Smooth muscle cell of the brain vasculature (primary cell): ENCODE measurements at regions not wholly inside any gene's neighbourhood (a gene's known extent, or its start where the extent isn't known, plus 50 kb on each side); places are given as distances from the start of the nearest gene placed in this dataset.

Experiments
- DNase-seq: peaks from one replicate; pipeline ENCODE4 v3.0.0-alpha.2; 2012; ENCODE audit warnings: low read depth, low spot score

- DNase-seq, result no peak
Observed at GRCh38 chr13:30126903-30127428, 180.4 kb downstream of the KATNAL1 start.

- DNase-seq, result peak; percentile 73
Observed at GRCh38 chr13:30125422-30126073, 181.8 kb downstream of the KATNAL1 start.

- DNase-seq, result no peak
Observed at GRCh38 chr13:30124131-30124768, 183.1 kb downstream of the KATNAL1 start.

GRCh38 chr13:30123575-30123974 lies 183.8 kb downstream of the KATNAL1 start:
- no peak for DNase-seq

GRCh38 chr13:30121666-30122065 lies 185.7 kb downstream of the KATNAL1 start:
- no peak for DNase-seq

DNA sequence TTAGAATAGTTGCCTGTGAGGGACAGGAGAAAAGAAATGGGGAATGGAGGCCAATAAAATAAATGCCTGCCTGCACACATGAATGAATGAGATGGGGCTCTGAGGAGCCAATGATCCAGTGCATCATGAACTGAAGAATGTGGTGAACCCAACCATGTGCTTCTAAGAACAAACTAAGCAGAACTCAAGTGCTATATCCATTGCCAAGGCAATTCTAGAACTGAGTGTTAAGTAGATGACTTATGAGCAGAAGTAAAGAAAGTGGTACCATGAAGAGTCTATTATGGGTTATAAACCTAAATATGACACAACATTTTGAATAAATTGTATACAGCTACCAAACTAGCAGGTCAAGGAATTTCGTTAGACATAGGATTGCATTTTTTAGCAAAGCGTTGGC lies 186.1 kb downstream of the KATNAL1 start:
- no peak for DNase-seq

DNA sequence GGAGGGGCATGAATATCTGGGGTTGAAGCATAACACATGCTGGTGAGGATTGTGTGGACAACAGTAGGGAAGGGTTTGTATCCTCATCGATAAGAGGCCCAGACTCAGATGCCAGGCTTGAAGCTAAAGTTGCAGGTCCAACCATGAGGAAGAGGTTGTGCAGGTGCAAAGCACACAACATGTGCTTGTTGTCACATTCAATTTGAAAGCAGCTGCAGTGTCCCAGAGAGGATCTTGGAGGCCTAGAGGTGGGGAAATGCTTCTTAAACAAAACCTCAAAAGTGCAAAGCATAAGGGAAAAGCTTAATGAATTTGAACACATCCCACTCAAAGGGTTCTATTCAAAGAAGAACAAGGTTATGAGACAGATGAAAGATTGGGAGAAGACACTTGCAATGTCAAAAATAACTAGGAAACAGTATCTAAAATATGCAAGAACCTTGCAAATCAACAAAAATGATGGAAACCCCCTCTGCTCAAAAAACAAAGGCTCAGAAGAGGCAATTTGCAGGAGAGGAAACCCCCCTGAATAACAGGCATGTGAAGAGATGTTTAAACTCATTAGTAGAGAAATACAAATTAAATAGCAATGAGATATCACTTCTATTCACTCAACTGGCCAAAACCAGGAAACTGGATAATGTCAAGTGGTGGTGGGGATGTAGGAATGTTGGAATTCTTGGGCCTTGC lies 187.1 kb downstream of the KATNAL1 start:
- DNase-seq, result no peak

DNA sequence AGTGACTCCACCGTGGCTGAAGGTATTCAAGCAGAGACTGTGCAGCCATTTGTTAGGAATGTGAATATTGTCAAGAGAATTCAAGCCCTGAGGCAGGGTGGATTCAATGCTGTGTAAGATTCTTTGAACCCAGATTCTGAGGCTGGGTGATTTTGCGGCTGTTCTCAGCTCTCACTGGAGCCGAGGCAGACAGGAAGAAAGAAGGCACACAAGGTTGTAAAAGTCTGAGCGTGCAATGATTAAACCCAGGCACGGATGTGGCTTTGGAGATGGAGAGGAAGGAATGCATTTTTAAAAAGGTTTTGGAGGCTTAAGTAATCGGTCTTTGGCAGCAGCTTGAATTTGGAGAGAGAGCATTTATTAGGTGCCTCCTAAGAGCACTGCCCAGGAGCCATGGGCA lies 187.9 kb downstream of the KATNAL1 start:
- DNase-seq, result no peak

DNA sequence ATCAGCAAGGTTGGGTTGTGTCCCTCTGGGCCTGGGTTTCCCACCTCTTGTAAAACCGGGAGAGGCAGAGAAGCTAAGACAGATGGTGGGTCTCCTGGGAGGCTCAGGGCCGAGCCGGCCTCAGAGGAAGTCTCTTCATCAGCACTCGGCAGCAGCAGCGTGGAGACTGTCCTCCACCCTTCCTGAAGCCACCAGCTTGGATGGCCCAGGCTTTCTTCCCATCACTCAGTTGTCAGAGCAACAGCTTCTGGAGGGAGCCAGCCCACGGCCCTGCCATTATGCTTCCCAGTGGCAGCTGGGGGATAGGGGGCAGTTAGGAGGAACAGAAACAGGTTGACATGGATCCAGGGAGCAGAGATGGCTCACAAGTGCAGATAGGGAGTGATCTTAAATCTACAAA lies 191.0 kb downstream of the KATNAL1 start:
- DNase-seq, result no peak

DNA sequence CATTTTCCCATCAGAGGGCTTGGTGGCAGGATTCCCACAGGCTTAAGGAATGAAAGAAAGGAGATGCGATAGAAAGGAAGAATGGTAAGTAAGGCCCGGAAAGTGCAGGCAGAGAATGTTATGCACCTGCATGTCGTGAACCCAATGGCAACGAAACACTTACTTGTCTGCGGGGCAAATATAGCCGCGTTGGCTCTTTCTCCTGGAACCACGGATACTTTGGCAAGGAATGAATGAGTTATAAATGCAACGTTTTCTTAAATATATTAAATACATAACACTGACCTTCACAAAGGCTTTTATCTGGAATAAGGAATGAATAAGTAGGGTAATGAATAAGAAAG lies 192.1 kb downstream of the KATNAL1 start:
- DNase-seq, result no peak

- no peak for DNase-seq
Observed at GRCh38 chr13:30114571-30115256, 192.6 kb downstream of the KATNAL1 start.

DNA sequence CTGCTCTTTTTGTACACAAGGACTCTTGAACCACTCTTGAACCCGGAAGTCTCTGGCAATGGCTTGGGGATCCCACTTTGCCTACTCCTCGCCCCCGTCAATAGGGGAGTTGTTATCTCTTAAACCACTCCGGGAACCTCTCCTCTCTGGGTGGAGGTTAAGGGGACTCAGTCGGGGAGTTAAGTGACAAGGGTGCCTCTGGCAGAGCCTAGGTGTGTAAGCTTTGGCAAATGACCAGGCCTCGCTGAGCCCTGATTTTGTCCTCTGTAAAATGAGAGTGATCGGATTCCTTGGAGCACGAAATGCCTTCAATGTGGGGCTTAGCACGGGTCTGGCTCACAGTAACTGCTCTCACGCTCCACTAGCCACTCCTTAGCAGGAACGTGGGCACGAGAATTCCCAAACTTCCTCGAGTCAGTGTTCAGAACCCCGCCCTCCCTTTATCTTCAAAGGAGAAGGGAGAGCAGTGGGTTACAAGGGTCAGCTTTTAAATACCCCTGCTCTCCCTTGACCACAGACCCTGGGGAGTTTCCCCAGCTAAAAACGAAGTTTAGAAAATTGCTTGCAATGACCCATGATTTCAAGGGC lies 193.3 kb downstream of the KATNAL1 start:
- no peak for DNase-seq

GRCh38 chr13:30113551-30113950 lies 193.8 kb downstream of the KATNAL1 start:
- DNase-seq, result no peak

- DNase-seq, result peak; percentile 69
Observed at GRCh38 chr13:30112602-30113435, 194.5 kb downstream of the KATNAL1 start.

GRCh38 chr13:30111810-30112209 lies 195.5 kb downstream of the KATNAL1 start:
- no peak for DNase-seq

GRCh38 chr13:30110301-30111070 lies 196.9 kb downstream of the KATNAL1 start:
- no peak for DNase-seq

DNA sequence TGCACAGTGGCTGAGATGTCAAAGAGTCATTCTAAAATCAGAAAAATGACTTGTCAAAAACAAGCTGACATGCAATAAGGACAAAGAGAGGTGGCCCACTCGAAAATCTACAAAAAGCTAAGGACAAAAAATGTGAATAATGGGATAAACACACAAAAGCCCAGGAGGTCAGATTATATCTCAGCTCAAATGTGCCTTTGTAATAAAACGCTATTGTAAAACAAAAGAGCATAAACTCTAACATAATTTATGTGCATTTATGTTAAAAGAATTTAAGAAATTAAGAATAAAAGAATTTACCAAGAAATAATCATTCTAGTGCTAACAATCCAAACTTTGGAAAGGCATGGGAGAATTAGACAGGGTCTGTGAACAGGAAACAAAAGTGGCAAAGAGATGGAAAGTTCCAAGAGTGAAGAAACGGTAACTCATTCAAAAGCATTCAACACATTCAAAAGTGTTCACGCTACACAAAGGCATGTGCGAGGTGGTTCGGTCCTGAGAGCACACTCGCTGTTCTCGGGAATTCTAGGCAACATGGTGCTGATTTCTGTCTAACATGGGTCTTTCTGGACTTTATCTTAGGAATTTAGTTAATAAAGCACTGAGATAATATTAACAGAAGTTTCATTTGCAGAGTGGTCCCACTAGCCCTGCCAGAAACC lies 197.7 kb downstream of the KATNAL1 start:
- no peak for DNase-seq

- DNase-seq, result no peak
Observed at GRCh38 chr13:30108913-30109237, 198.5 kb downstream of the KATNAL1 start.

- no peak for DNase-seq
Observed at GRCh38 chr13:30108216-30108912, 199.0 kb downstream of the KATNAL1 start.
